Peyer's patch (tissue), 4 donors: ENCODE measurements at regions not wholly inside any gene's neighbourhood (a gene's known extent, or its start where the extent isn't known, plus 50 kb on each side); places are given as distances from the start of the nearest gene placed in this dataset.

ENCODE experiments used
- DNase-seq, 3 donors: peaks; one replicate each; pipeline ENCODE4 v3.0.0-alpha.2; 2017 to 2019
- H3K27ac ChIP-seq, 4 donors: fragments of 200-600 bp; sonication (generic); one replicate each; pipeline ENCODE4 v1.5.1; 2016 to 2019
- H3K27me3 ChIP-seq, 2 donors: fragments of 200-600 bp; sonication (generic); one replicate each; pipeline ENCODE4 v1.5.1; 2019
- H3K36me3 ChIP-seq, 3 donors: fragments of 200-600 bp; sonication (generic); one replicate each; pipeline ENCODE4 v1.5.1; 2016 to 2019
- H3K4me1 ChIP-seq, 4 donors: fragments of 200-600 bp; sonication (generic); one replicate each; pipeline ENCODE4 v1.5.1; 2016 to 2019
- H3K4me3 ChIP-seq, 4 donors: fragments of 200-600 bp; sonication (generic); 1 replicate in 3 of 4; 2 replicates in 1 of 4; pipeline ENCODE4 v1.5.1; 2016 to 2019; ENCODE audit warnings: mild to moderate bottlenecking in 1 of 4
- H3K9me3 ChIP-seq, 4 donors: fragments of 200-600 bp; sonication (generic); one replicate each; pipeline ENCODE4 v1.5.1; 2016 to 2019; ENCODE audit warnings: mild to moderate bottlenecking in 1 of 4
- POLR2A ChIP-seq, 2 donors: fragments of 450-650 bp; IDR thresholded peaks; one replicate each; pipeline ENCODE4 v1.5.1; 2017; ENCODE audit warnings: antibody characterized with exemption in 2 of 2, mild to moderate bottlenecking in 2 of 2, moderate library complexity in 2 of 2
- TF ChIP-seq, protein P1 (sequence below), 6 experiments: fragments of 450-650 bp in 4 of 6; fragments of 200-600 bp in 2 of 6; sonication (generic) in 1 of 6; IDR thresholded peaks; one replicate each; pipeline ENCODE4 v1.5.1; 2017 to 2019; ENCODE audit warnings: antibody characterized with exemption in 6 of 6, mild to moderate bottlenecking in 3 of 6, moderate library complexity in 1 of 6

DNA sequence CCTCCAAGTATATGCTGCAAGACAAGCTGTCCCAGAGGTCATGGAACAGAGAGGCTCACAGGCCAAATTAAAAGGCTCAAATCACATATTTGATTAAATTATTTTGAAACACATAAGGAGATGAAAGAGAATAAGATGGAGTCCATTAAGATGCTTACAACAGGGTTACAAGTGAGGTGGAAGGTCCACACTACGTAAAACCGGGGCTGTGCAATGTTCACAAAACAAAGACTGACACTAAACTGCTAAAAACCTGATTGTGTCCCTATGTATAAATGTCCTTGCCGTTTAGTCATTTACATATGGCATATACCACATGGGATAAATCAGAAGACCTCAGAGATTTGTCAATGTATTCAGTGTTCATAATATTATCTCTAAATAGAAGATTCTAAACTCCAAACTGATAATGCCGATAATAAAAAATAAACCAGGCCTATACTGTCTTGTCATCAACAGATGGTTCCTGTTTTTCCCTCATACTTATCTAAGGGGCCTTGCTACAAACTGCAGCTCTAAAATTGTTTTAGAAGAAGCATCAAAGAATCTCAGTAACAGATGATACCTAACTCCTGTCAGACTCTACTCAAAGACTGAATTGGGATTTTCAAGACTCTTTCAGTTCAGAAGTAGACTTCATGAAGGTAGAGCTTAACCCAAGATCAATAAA lies 51.8 kb upstream of the RIPOR2 start:
- TF ChIP-seq, protein P1, sequence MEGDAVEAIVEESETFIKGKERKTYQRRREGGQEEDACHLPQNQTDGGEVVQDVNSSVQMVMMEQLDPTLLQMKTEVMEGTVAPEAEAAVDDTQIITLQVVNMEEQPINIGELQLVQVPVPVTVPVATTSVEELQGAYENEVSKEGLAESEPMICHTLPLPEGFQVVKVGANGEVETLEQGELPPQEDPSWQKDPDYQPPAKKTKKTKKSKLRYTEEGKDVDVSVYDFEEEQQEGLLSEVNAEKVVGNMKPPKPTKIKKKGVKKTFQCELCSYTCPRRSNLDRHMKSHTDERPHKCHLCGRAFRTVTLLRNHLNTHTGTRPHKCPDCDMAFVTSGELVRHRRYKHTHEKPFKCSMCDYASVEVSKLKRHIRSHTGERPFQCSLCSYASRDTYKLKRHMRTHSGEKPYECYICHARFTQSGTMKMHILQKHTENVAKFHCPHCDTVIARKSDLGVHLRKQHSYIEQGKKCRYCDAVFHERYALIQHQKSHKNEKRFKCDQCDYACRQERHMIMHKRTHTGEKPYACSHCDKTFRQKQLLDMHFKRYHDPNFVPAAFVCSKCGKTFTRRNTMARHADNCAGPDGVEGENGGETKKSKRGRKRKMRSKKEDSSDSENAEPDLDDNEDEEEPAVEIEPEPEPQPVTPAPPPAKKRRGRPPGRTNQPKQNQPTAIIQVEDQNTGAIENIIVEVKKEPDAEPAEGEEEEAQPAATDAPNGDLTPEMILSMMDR (IDR thresholded peaks at IDR 0.05), result no peak
- no peak for TF ChIP-seq POLR2A (IDR thresholded peaks at IDR 0.05)
- no peak for DNase-seq
- no peaks in the 10 kb centered on the region for H3K4me1 ChIP-seq
- H3K9me3 ChIP-seq, result no peaks in the 10 kb centered on the region
- H3K27me3 ChIP-seq, result no peaks in the 10 kb centered on the region
- no peak overlapping the region for H3K4me3 ChIP-seq
- H3K36me3 ChIP-seq, result no peaks in the 10 kb centered on the region
- H3K27ac ChIP-seq, result no peak overlapping the region

- H3K27ac ChIP-seq, result no peak overlapping the region
- no peak for DNase-seq
- no peaks in the 10 kb centered on the region for H3K4me1 ChIP-seq
- H3K36me3 ChIP-seq, result no peaks in the 10 kb centered on the region
- no peak overlapping the region for H3K4me3 ChIP-seq
- H3K9me3 ChIP-seq, result no peaks in the 10 kb centered on the region
- no peaks in the 10 kb centered on the region for H3K27me3 ChIP-seq
- TF ChIP-seq, protein P1 (IDR thresholded peaks at IDR 0.05), result no peak
- TF ChIP-seq POLR2A (IDR thresholded peaks at IDR 0.05), result no peak
These were observed 52.8 kb upstream of the RIPOR2 start for GRCh38 chr6:24988562-24988961.

DNA sequence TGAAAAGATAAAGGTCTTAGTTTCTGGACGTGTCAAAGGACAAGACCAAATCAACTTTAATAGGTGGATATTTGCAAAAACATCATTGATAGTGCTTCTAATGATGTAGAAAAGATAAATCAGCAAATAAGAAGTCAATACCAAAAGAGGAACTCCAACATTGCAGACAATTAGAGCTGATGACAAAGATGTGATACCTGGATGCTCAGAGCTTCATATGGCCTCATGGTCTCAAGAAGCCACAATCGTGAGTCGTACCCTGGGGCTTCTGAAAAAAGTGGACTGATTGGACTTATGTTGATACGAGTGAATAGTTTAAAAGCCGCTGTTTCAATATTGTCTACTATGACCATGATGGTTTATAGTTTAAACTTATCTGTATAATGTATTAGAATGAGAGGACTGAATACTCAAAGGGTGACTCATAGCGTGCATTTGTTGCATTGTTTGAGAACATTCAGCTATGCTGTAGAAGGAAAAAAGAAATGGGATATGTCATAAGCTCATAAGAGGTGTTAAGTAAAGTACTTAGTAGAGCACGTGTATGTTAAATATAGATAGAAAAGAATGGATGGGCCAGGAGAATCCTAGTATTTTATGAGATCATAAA lies 54.6 kb upstream of the RIPOR2 start:
- H3K36me3 ChIP-seq, result no peaks in the 10 kb centered on the region
- TF ChIP-seq, protein P1 (IDR thresholded peaks at IDR 0.05), result no peak
- no peak for TF ChIP-seq POLR2A (IDR thresholded peaks at IDR 0.05)
- no peak overlapping the region for H3K27ac ChIP-seq
- no peaks in the 10 kb centered on the region for H3K27me3 ChIP-seq
- no peaks in the 10 kb centered on the region for H3K9me3 ChIP-seq
- no peak overlapping the region for H3K4me3 ChIP-seq
- no peaks in the 10 kb centered on the region for H3K4me1 ChIP-seq
- DNase-seq, result no peak

GRCh38 chr6:24990944-24991809 lies 55.4 kb upstream of the RIPOR2 start:
- Histone ChIP-seq H3K4me1 (no peaks in the 10 kb centered on the region), H3K36me3 (no peaks in the 10 kb centered on the region), H3K4me3 (no peak overlapping the region), H3K27ac (peak overlapping the region in 1 of 4 donors; percentile 33), H3K27me3 (no peaks in the 10 kb centered on the region), H3K9me3 (no peaks in the 10 kb centered on the region)
- TF ChIP-seq, protein P1 (IDR thresholded peaks at IDR 0.05), result no peak
- no peak for TF ChIP-seq POLR2A (IDR thresholded peaks at IDR 0.05)
- DNase-seq, result no peak

DNA sequence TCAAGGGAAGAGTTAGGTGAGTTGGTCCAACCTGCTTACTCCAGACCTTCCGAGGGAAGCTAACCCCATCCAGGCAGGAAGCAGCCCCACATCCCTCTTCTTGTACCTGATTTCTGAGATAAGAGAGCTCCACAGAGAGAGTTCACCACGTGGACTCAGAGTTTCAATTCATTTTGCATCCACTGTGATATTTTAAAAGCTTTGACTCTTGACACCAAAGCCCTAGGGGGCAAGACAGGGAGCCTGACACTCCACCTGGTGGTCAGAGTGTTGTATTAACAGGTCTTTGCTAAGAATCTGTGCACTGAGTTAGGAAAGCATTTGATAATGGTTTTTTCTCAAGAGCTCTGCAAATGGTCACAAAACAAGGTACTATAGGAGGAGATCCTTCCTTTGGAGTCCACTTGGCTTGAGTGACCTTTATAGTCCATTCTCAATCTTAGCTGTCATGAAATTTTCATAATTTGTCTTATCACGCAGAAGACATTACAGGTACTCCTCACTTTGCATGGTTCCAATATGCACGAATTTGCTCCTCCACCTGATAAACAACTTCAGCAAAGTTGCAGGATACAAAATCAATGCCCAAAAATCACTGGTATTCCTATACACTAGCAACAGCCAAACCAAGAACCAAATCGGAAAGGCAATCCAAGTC lies 56.2 kb upstream of the RIPOR2 start:
- no peaks in the 10 kb centered on the region for H3K27me3 ChIP-seq
- H3K36me3 ChIP-seq, result no peaks in the 10 kb centered on the region
- TF ChIP-seq, protein P1 (IDR thresholded peaks at IDR 0.05), result peak; percentile 63 to 80 (median 72)
- TF ChIP-seq POLR2A (IDR thresholded peaks at IDR 0.05), result no peak
- no peaks in the 10 kb centered on the region for H3K9me3 ChIP-seq
- no peak overlapping the region for H3K4me3 ChIP-seq
- peak in 2 of 3 donors; percentile 56 to 73 for DNase-seq
- H3K27ac ChIP-seq, result peak overlapping the region in 1 of 4 donors; percentile 33
- H3K4me1 ChIP-seq, result peaks cover 0 to 5% (median 0%) of the 10 kb centered on the region in 4 donors
